Neural progenitor cell (in vitro differentiated cells): ENCODE measurements at regions not wholly inside any gene's neighbourhood (a gene's known extent, or its start where the extent isn't known, plus 50 kb on each side); places are given as distances from the start of the nearest gene placed in this dataset.

Source experiments
- DNase-seq: peaks from one replicate; pipeline ENCODE4 v3.0.0-alpha.2; 2016; ENCODE audit warnings: low spot score
- H2AFZ ChIP-seq: fragments of 200-600 bp; sonication (generic); replicated peaks from 2 replicates; pipeline ENCODE4 v1.6.1; 2016; ENCODE audit warnings: antibody characterized with exemption
- H3F3A ChIP-seq: fragments of 200-600 bp; sonication (generic); 2 replicates; pipeline ENCODE4 v1.6.1; 2016; ENCODE audit warnings: antibody characterized with exemption, low read depth
- H3K27ac ChIP-seq: fragments of 200-600 bp; sonication (generic); 2 replicates; pipeline ENCODE4 v1.5.1; 2016; ENCODE audit warnings: mild to moderate bottlenecking
- H3K27me3 ChIP-seq: fragments of 200-600 bp; sonication (generic); 2 replicates; pipeline ENCODE4 v1.6.1; 2016; ENCODE audit warnings: mild to moderate bottlenecking, moderate library complexity
- H3K36me3 ChIP-seq: fragments of 200-600 bp; sonication (generic); 2 replicates; pipeline ENCODE4 v1.5.1; 2016
- H3K4me1 ChIP-seq: fragments of 200-600 bp; sonication (generic); 2 replicates; pipeline ENCODE4 v1.6.1; 2016; ENCODE audit warnings: mixed run types
- H3K4me2 ChIP-seq: fragments of 200-600 bp; sonication (generic); 2 replicates; pipeline ENCODE4 v1.6.1; 2016
- H3K4me3 ChIP-seq: fragments of 200-600 bp; sonication (generic); 2 replicates; pipeline ENCODE4 v1.5.1; 2016
- H3K79me2 ChIP-seq: fragments of 200-600 bp; sonication (generic); 2 replicates; pipeline ENCODE4 v1.6.1; 2016; ENCODE audit warnings: low read depth
- H3K9ac ChIP-seq: fragments of 200-600 bp; sonication (generic); 2 replicates; pipeline ENCODE4 v1.6.1; 2016
- H3K9me3 ChIP-seq: fragments of 200-600 bp; sonication (generic); 2 replicates; pipeline ENCODE4 v1.5.1; 2016; ENCODE audit warnings: low read depth
- H4K20me1 ChIP-seq: fragments of 200-600 bp; sonication (generic); 2 replicates; pipeline ENCODE4 v1.6.1; 2016; ENCODE audit warnings: low read depth
- H3K27ac Mint-ChIP-seq: 3 replicates; pipeline ENCODE4 v1.8.0; 2021; ENCODE audit warnings: mixed read lengths
- H3K27me3 Mint-ChIP-seq: 2 replicates; pipeline ENCODE4 v1.8.0; 2022; ENCODE audit warnings: low read depth, mild to moderate bottlenecking, inconsistent platforms, moderate library complexity, mixed read lengths; ENCODE audit not compliant: insufficient read depth
- H3K36me3 Mint-ChIP-seq: 3 replicates; pipeline ENCODE4 v1.8.0; 2021; ENCODE audit warnings: mixed read lengths
- H3K4me1 Mint-ChIP-seq: 3 replicates; pipeline ENCODE4 v1.8.0; 2021; ENCODE audit warnings: mixed read lengths
- H3K4me3 Mint-ChIP-seq: 3 replicates; pipeline ENCODE4 v1.8.0; 2021; ENCODE audit warnings: mild to moderate bottlenecking, moderate library complexity, mixed read lengths
- H3K9me3 Mint-ChIP-seq: 3 replicates; pipeline ENCODE4 v1.8.0; 2020; ENCODE audit warnings: mixed read lengths
- CTCF ChIP-seq: fragments of 200-600 bp; sonication (generic); IDR thresholded peaks from 2 replicates; pipeline ENCODE4 v1.5.1; 2017; ENCODE audit warnings: antibody characterized with exemption, mild to moderate bottlenecking
- EZH2 ChIP-seq: fragments of 200-600 bp; sonication (generic); IDR thresholded peaks from 2 replicates; pipeline ENCODE4 v1.6.1; 2017; ENCODE audit warnings: antibody characterized with exemption, mild to moderate bottlenecking, moderate library complexity
- EZH2phosphoT487 ChIP-seq: fragments of 200-600 bp; sonication (generic); IDR thresholded peaks from 2 replicates; pipeline ENCODE4 v1.6.1; 2017; ENCODE audit warnings: antibody characterized with exemption

GRCh38 chr16:9644258-9644657, 538.0 kb downstream of the GRIN2A start:
- Mint-ChIP-seq H3K4me3 (no peak overlapping the region), H3K4me1 (no peaks in the 10 kb centered on the region), H3K36me3 (no peaks in the 10 kb centered on the region), H3K9me3 (no peaks in the 10 kb centered on the region), H3K27me3 (peaks cover 2% of the 10 kb centered on the region), H3K27ac (no peak overlapping the region)
- no peak for DNase-seq
- H3K4me3 ChIP-seq = no peak overlapping the region
- no peaks in the 10 kb centered on the region for H3K27me3 ChIP-seq
- no peaks in the 10 kb centered on the region for H3F3A ChIP-seq
- no peak overlapping the region for H3K9ac ChIP-seq
- H2AFZ ChIP-seq = no peak overlapping the region
- no peaks in the 10 kb centered on the region for H3K4me1 ChIP-seq
- H4K20me1 ChIP-seq = no peaks in the 10 kb centered on the region
- no peak overlapping the region for H3K4me2 ChIP-seq
- no peaks in the 10 kb centered on the region for H3K36me3 ChIP-seq
- no peaks in the 10 kb centered on the region for H3K79me2 ChIP-seq
- TF ChIP-seq CTCF = no peak
- no peak for TF ChIP-seq EZH2phosphoT487
- no peak overlapping the region for H3K27ac ChIP-seq
- H3K9me3 ChIP-seq = peaks cover 5% of the 10 kb centered on the region

- TF ChIP-seq CTCF (no peak), EZH2 (no peak)
- H3K27me3 ChIP-seq = no peaks in the 10 kb centered on the region
- H3K27ac ChIP-seq = no peak overlapping the region
- Mint-ChIP-seq H3K36me3 (no peaks in the 10 kb centered on the region), H3K27ac (no peak overlapping the region), H3K9me3 (no peaks in the 10 kb centered on the region), H3K27me3 (peaks cover 2% of the 10 kb centered on the region), H3K4me3 (no peak overlapping the region), H3K4me1 (no peaks in the 10 kb centered on the region)
- H3K9me3 ChIP-seq = no peaks in the 10 kb centered on the region
- H4K20me1 ChIP-seq = no peaks in the 10 kb centered on the region
- no peaks in the 10 kb centered on the region for H3K36me3 ChIP-seq
- no peak for DNase-seq
- no peaks in the 10 kb centered on the region for H3F3A ChIP-seq
- H3K9ac ChIP-seq = no peak overlapping the region
- no peak overlapping the region for H2AFZ ChIP-seq
- no peak overlapping the region for H3K4me2 ChIP-seq
- peaks cover 9% of the 10 kb centered on the region for H3K4me1 ChIP-seq
- no peak overlapping the region for H3K4me3 ChIP-seq
- H3K79me2 ChIP-seq = no peaks in the 10 kb centered on the region
Observed at GRCh38 chr16:9645911-9646310, 536.3 kb downstream of the GRIN2A start.

GRCh38 chr16:9647981-9648701, 534.1 kb downstream of the GRIN2A start:
- peaks cover 4% of the 10 kb centered on the region for H3K4me1 Mint-ChIP-seq
- no peak overlapping the region for H3K27ac Mint-ChIP-seq
- Histone ChIP-seq H4K20me1 (no peaks in the 10 kb centered on the region), H3K4me1 (peaks cover 9% of the 10 kb centered on the region), H3K9ac (no peak overlapping the region), H3K4me3 (no peak overlapping the region), H2AFZ (no peak overlapping the region), H3K4me2 (no peak overlapping the region), H3F3A (no peaks in the 10 kb centered on the region), H3K27me3 (no peaks in the 10 kb centered on the region), H3K27ac (no peak overlapping the region), H3K79me2 (no peaks in the 10 kb centered on the region), H3K9me3 (no peaks in the 10 kb centered on the region), H3K36me3 (no peaks in the 10 kb centered on the region)
- TF ChIP-seq EZH2phosphoT487 (no peak), EZH2 (no peak), CTCF (peak; percentile 74)
- H3K36me3 Mint-ChIP-seq = no peaks in the 10 kb centered on the region
- DNase-seq = peak; percentile 63
- H3K27me3 Mint-ChIP-seq = peaks cover 2% of the 10 kb centered on the region
- no peaks in the 10 kb centered on the region for H3K9me3 Mint-ChIP-seq
- H3K4me3 Mint-ChIP-seq = no peak overlapping the region
